ENCODE measurements at regions not wholly inside any gene's neighbourhood (a gene's known extent, or its start where the extent isn't known, plus 50 kb on each side); places are given as distances from the start of the nearest gene placed in this dataset.

DNA sequence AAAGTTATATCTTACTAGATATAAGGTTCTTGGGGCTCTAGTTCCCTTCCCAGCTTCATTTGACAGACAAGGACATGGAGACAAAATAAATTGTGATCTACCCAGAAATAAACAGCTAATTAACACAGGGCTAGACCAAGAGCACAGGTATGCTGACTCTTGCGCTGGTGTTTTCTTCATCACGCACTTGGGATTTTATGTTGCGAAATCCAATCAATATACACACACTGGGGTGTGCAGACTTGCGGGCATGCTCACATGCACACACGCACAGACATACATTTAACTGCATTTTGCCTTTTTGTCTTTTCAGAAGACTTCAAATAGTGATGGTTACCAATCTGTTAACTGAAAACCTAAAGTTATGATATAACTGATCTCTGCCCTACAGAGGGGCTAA, 91.2 kb downstream of the LRATD1 start:
- TF ChIP-seq, protein P1, sequence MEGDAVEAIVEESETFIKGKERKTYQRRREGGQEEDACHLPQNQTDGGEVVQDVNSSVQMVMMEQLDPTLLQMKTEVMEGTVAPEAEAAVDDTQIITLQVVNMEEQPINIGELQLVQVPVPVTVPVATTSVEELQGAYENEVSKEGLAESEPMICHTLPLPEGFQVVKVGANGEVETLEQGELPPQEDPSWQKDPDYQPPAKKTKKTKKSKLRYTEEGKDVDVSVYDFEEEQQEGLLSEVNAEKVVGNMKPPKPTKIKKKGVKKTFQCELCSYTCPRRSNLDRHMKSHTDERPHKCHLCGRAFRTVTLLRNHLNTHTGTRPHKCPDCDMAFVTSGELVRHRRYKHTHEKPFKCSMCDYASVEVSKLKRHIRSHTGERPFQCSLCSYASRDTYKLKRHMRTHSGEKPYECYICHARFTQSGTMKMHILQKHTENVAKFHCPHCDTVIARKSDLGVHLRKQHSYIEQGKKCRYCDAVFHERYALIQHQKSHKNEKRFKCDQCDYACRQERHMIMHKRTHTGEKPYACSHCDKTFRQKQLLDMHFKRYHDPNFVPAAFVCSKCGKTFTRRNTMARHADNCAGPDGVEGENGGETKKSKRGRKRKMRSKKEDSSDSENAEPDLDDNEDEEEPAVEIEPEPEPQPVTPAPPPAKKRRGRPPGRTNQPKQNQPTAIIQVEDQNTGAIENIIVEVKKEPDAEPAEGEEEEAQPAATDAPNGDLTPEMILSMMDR (IDR thresholded peaks at IDR 0.05; ENCODE audit: low read depth, low read length, poor library complexity, severe bottlenecking) = no peak
- no peak for TF ChIP-seq EZH2phosphoT487 (IDR thresholded peaks at IDR 0.05; ENCODE audit: borderline replicate concordance, low read length)

Measured in DOHH2 (cell line).